ENCODE measurements at regions not wholly inside any gene's neighbourhood (a gene's known extent, or its start where the extent isn't known, plus 50 kb on each side); places are given as distances from the start of the nearest gene placed in this dataset.
"Not testable (repeated sequence)": the region's sequence is repeated elsewhere in the genome, so short reads cannot be mapped to it uniquely, and the experiment has no call there.

- H3K4me1 ChIP-seq (replicated peaks in 1 of 2) = no peaks in the 10 kb centered on the region
- H3K4me3 ChIP-seq = no peak overlapping the region
- ATAC-seq (replicated peaks in 6 of 8) = peak in 1 of 8 experiments; percentile 15
- 0 to 51% (median 17%) methylated on average over 1 to 3 of the region's 3 CpGs for WGBS, 10 experiments
- no peak overlapping the region for H3K27ac ChIP-seq
- in situ Hi-C loops (cut with MboI; ENCODE audit: low pct_unique_long_range_greater_than_20kb in 2 of 9, low sequenced_read_pairs in 9 of 9, unreplicated experiment in 9 of 9) = no loop called here
These were observed 169.8 kb downstream of the POTEB3 start for GRCh38 chr15:21270474-21270873.

GRCh38 chr15:21269673-21270072, 170.6 kb downstream of the POTEB3 start:
- WGBS, 10 experiments = 16 to 90% (median 37%) methylated on average over 3 to 4 of the region's 4 CpGs
- H3K4me1 ChIP-seq (replicated peaks in 1 of 2); in situ Hi-C loops (cut with MboI; ENCODE audit: low pct_unique_long_range_greater_than_20kb in 2 of 9, low sequenced_read_pairs in 9 of 9, unreplicated experiment in 9 of 9); H3K4me3 ChIP-seq; H3K27ac ChIP-seq; ATAC-seq (replicated peaks in 6 of 8): not testable (repeated sequence)

- 14 to 89% (median 50%) methylated on average over 6 to 8 of the region's 8 CpGs for WGBS, 10 experiments
- ATAC-seq (replicated peaks in 6 of 8) = no peak
- no peak overlapping the region for H3K4me3 ChIP-seq
- in situ Hi-C loops (cut with MboI; ENCODE audit: low pct_unique_long_range_greater_than_20kb in 2 of 9, low sequenced_read_pairs in 9 of 9, unreplicated experiment in 9 of 9) = no loop called here
- no peak overlapping the region for H3K27ac ChIP-seq
- H3K4me1 ChIP-seq (replicated peaks in 1 of 2) = no peaks in the 10 kb centered on the region
These were observed 171.2 kb downstream of the POTEB3 start for GRCh38 chr15:21269121-21269520.

- no peak overlapping the region for H3K27ac ChIP-seq
- in situ Hi-C loops (cut with MboI; ENCODE audit: low pct_unique_long_range_greater_than_20kb in 2 of 9, low sequenced_read_pairs in 9 of 9, unreplicated experiment in 9 of 9) = no loop called here
- H3K4me3 ChIP-seq = no peak overlapping the region
- 0 to 93% (median 28%) methylated on average over 1 of the region's 1 CpG; no CpG with 5 or more reads in 2 of the 10 experiments for WGBS, 10 experiments
- no peak for ATAC-seq (replicated peaks in 6 of 8)
- H3K4me1 ChIP-seq (replicated peaks in 1 of 2) = no peaks in the 10 kb centered on the region
These were observed 171.8 kb downstream of the POTEB3 start for GRCh38 chr15:21268436-21268940.

- H3K4me1 ChIP-seq (replicated peaks in 1 of 2) = no peaks in the 10 kb centered on the region
- no peak overlapping the region for H3K4me3 ChIP-seq
- no peak overlapping the region for H3K27ac ChIP-seq
- 22 to 78% (median 47%) methylated on average over 3 to 4 of the region's 4 CpGs for WGBS, 10 experiments
- ATAC-seq (replicated peaks in 6 of 8) = peak in 1 of 8 experiments; percentile 21
- in situ Hi-C loops (cut with MboI; ENCODE audit: low pct_unique_long_range_greater_than_20kb in 2 of 9, low sequenced_read_pairs in 9 of 9, unreplicated experiment in 9 of 9) = no loop called here
These were observed 172.5 kb downstream of the POTEB3 start for GRCh38 chr15:21267671-21268395.

GRCh38 chr15:21267226-21267625, 173.1 kb downstream of the POTEB3 start:
- in situ Hi-C loops (cut with MboI; ENCODE audit: low pct_unique_long_range_greater_than_20kb in 2 of 9, low sequenced_read_pairs in 9 of 9, unreplicated experiment in 9 of 9) = no loop called here
- WGBS, 10 experiments = 0 to 68% (median 17%) methylated on average over 2 of the region's 2 CpGs; no CpG with 5 or more reads in 1 of the 10 experiments
- no peaks in the 10 kb centered on the region for H3K4me1 ChIP-seq (replicated peaks in 1 of 2)
- ATAC-seq (replicated peaks in 6 of 8) = no peak
- H3K27ac ChIP-seq = no peak overlapping the region
- no peak overlapping the region for H3K4me3 ChIP-seq

GRCh38 chr15:21265628-21266027, 174.7 kb downstream of the POTEB3 start:
- in situ Hi-C loops (cut with MboI; ENCODE audit: low pct_unique_long_range_greater_than_20kb in 2 of 9, low sequenced_read_pairs in 9 of 9, unreplicated experiment in 9 of 9); H3K4me1 ChIP-seq (replicated peaks in 1 of 2); ATAC-seq (replicated peaks in 6 of 8); H3K4me3 ChIP-seq; H3K27ac ChIP-seq: not testable (repeated sequence)
- 8 to 89% (median 41%) methylated on average over 1 to 3 of the region's 3 CpGs for WGBS, 10 experiments

GRCh38 chr15:21262851-21263425, 177.4 kb downstream of the POTEB3 start:
- in situ Hi-C loops (cut with MboI; ENCODE audit: low pct_unique_long_range_greater_than_20kb in 2 of 9, low sequenced_read_pairs in 9 of 9, unreplicated experiment in 9 of 9) = no loop called here
- Histone ChIP-seq H3K4me1 (replicated peaks in 1 of 2) (no peaks in the 10 kb centered on the region), H3K27ac (no peak overlapping the region), H3K4me3 (no peak overlapping the region)
- ATAC-seq (replicated peaks in 6 of 8) = no peak
- WGBS, 10 experiments = 29 to 91% (median 59%) methylated on average over 4 to 12 of the region's 12 CpGs

GRCh38 chr15:21261965-21262850, 178.1 kb downstream of the POTEB3 start:
- Histone ChIP-seq H3K4me1 (replicated peaks in 1 of 2) (no peaks in the 10 kb centered on the region), H3K27ac (no peak overlapping the region), H3K4me3 (no peak overlapping the region)
- in situ Hi-C loops (cut with MboI; ENCODE audit: low pct_unique_long_range_greater_than_20kb in 2 of 9, low sequenced_read_pairs in 9 of 9, unreplicated experiment in 9 of 9) = no loop called here
- no peak for ATAC-seq (replicated peaks in 6 of 8)
- WGBS, 10 experiments = 33 to 90% (median 78%) methylated on average over 1 to 23 of the region's 30 CpGs

GRCh38 chr15:21261396-21261964, 178.8 kb downstream of the POTEB3 start:
- no peak for ATAC-seq (replicated peaks in 6 of 8)

GRCh38 chr15:21260966-21261395, 179.3 kb downstream of the POTEB3 start:
- in situ Hi-C loops (cut with MboI; ENCODE audit: low pct_unique_long_range_greater_than_20kb in 2 of 9, low sequenced_read_pairs in 9 of 9, unreplicated experiment in 9 of 9) = no loop called here
- no peak for ATAC-seq (replicated peaks in 6 of 8)
- WGBS, 10 experiments = 16 to 83% (median 49%) methylated on average over 6 to 12 of the region's 15 CpGs; no CpG with 5 or more reads in 3 of the 10 experiments
- no peak overlapping the region for H3K27ac ChIP-seq
- no peaks in the 10 kb centered on the region for H3K4me1 ChIP-seq (replicated peaks in 1 of 2)
- H3K4me3 ChIP-seq = no peak overlapping the region

More at GRCh38 chr15:21261396-21261964, 178.8 kb downstream of the POTEB3 start:
- 0 to 88% (median 65%) methylated on average over 1 to 17 of the region's 18 CpGs; no CpG with 5 or more reads in 3 of the 10 experiments for WGBS, 10 experiments
- Histone ChIP-seq H3K4me1 (replicated peaks in 1 of 2) (no peaks in the 10 kb centered on the region), H3K4me3 (no peak overlapping the region), H3K27ac (no peak overlapping the region)
- in situ Hi-C loops (cut with MboI; ENCODE audit: low pct_unique_long_range_greater_than_20kb in 2 of 9, low sequenced_read_pairs in 9 of 9, unreplicated experiment in 9 of 9) = no loop called here

GRCh38 chr15:21258635-21259034, 181.7 kb downstream of the POTEB3 start:
- H3K4me3 ChIP-seq; H3K27ac ChIP-seq; in situ Hi-C loops (cut with MboI; ENCODE audit: low pct_unique_long_range_greater_than_20kb in 2 of 9, low sequenced_read_pairs in 9 of 9, unreplicated experiment in 9 of 9); ATAC-seq (replicated peaks in 6 of 8); H3K4me1 ChIP-seq (replicated peaks in 1 of 2): not testable (repeated sequence)
- WGBS, 10 experiments = 14 to 79% (median 45%) methylated on average over 2 to 3 of the region's 3 CpGs
